GM23338 (cell line): ENCODE measurements at regions not wholly inside any gene's neighbourhood (a gene's known extent, or its start where the extent isn't known, plus 50 kb on each side); places are given as distances from the start of the nearest gene placed in this dataset.

Source experiments
- ATAC-seq: fragments of 200-7000 bp; cut with Tn5 transposase; 3 replicates; pipeline ENCODE4 v1.9.1; 2020
- DNase-seq: peaks from one replicate; pipeline ENCODE4 v3.0.0-alpha.2; 2015; ENCODE audit warnings: low spot score
- H2AFZ ChIP-seq: fragments of 200-600 bp; sonication (generic); 2 replicates; pipeline ENCODE4 v1.8.0; 2016; ENCODE audit warnings: antibody characterized with exemption, mild to moderate bottlenecking, moderate library complexity
- H3F3A ChIP-seq: fragments of 200-600 bp; sonication (generic); replicated peaks from 2 replicates; pipeline ENCODE4 v1.8.0; 2017; ENCODE audit warnings: antibody characterized with exemption, mixed run types, low read depth
- H3K27ac ChIP-seq: fragments of 200-600 bp; sonication (generic); 2 replicates; pipeline ENCODE4 v1.6.1; 2016; ENCODE audit warnings: low read depth
- H3K27me3 ChIP-seq: fragments of 200-600 bp; sonication (generic); 2 replicates; pipeline ENCODE4 v1.8.0; 2016; ENCODE audit warnings: mild to moderate bottlenecking, mixed run types, moderate library complexity; ENCODE audit not compliant: insufficient read depth
- H3K36me3 ChIP-seq: fragments of 200-600 bp; sonication (generic); 2 replicates; pipeline ENCODE4 v1.8.0; 2016; ENCODE audit warnings: mild to moderate bottlenecking; ENCODE audit not compliant: insufficient read depth
- H3K4me1 ChIP-seq: fragments of 200-600 bp; sonication (generic); 2 replicates; pipeline ENCODE4 v1.8.0; 2016; ENCODE audit warnings: mild to moderate bottlenecking, moderate library complexity; ENCODE audit not compliant: insufficient read depth
- H3K4me2 ChIP-seq: fragments of 200-600 bp; sonication (generic); 2 replicates; pipeline ENCODE4 v1.7.1; 2017; ENCODE audit warnings: mixed run types
- H3K4me3 ChIP-seq: fragments of 200-600 bp; sonication (generic); 2 replicates; pipeline ENCODE4 v1.6.1; 2016; ENCODE audit warnings: mixed run types
- H3K79me2 ChIP-seq: fragments of 200-600 bp; sonication (generic); replicated peaks from 2 replicates; pipeline ENCODE4 v1.8.0; 2017; ENCODE audit warnings: mild to moderate bottlenecking; ENCODE audit not compliant: insufficient read depth
- H3K9me2 ChIP-seq: fragments of 200-600 bp; sonication (generic); 2 replicates; pipeline ENCODE4 v1.8.0; 2017; ENCODE audit not compliant: insufficient read depth
- H4K20me1 ChIP-seq: fragments of 200-600 bp; sonication (generic); replicated peaks from 2 replicates; pipeline ENCODE4 v1.8.0; 2017; ENCODE audit warnings: mild to moderate bottlenecking; ENCODE audit not compliant: insufficient read depth
- H3K27ac Mint-ChIP-seq: 2 replicates; pipeline ENCODE4 v1.8.0; 2020; ENCODE audit warnings: inconsistent platforms, mild to moderate bottlenecking, moderate library complexity, mixed read lengths
- H3K27me3 Mint-ChIP-seq: 3 replicates; pipeline ENCODE4 v1.8.0; 2022; ENCODE audit warnings: low read depth, mild to moderate bottlenecking, moderate library complexity, mixed read lengths, inconsistent platforms; ENCODE audit not compliant: insufficient read depth, poor library complexity
- H3K36me3 Mint-ChIP-seq: 3 replicates; pipeline ENCODE4 v1.8.0; 2021; ENCODE audit warnings: low read depth, mild to moderate bottlenecking, inconsistent platforms, moderate library complexity, mixed read lengths
- H3K4me1 Mint-ChIP-seq: 3 replicates; pipeline ENCODE4 v1.8.0; 2020; ENCODE audit warnings: mild to moderate bottlenecking, inconsistent platforms, mixed read lengths
- H3K4me3 Mint-ChIP-seq: 3 replicates; pipeline ENCODE4 v1.8.0; 2021; ENCODE audit warnings: moderate library complexity, mild to moderate bottlenecking, inconsistent platforms, mixed read lengths
- H3K9me3 Mint-ChIP-seq: 3 replicates; pipeline ENCODE4 v1.8.0; 2020; ENCODE audit warnings: moderate library complexity, mild to moderate bottlenecking, inconsistent platforms, mixed read lengths
- CREB1 ChIP-seq: fragments of 250-450 bp; sonication (Bioruptor Pico); IDR thresholded peaks from 2 replicates; pipeline ENCODE4 v1.5.0; 2020; ENCODE audit warnings: low read depth, mild to moderate bottlenecking, moderate library complexity
- ETS1 ChIP-seq: IDR thresholded peaks from 2 replicates; pipeline ENCODE4 v1.6.1; 2016; ENCODE audit warnings: antibody characterized with exemption
- EZH2 ChIP-seq: fragments of 200-600 bp; sonication (generic); IDR thresholded peaks from one replicate; pipeline ENCODE4 v1.8.0; 2017; ENCODE audit warnings: antibody characterized with exemption, mild to moderate bottlenecking, low read depth; ENCODE audit not compliant: unreplicated experiment
- EZH2phosphoT487 ChIP-seq: fragments of 200-600 bp; sonication (generic); IDR thresholded peaks from one replicate; pipeline ENCODE4 v1.8.1; 2018; ENCODE audit warnings: antibody characterized with exemption; ENCODE audit not compliant: unreplicated experiment
- JUNB ChIP-seq: IDR thresholded peaks from one replicate; pipeline ENCODE4 v1.6.1; 2016; ENCODE audit warnings: antibody characterized with exemption; ENCODE audit not compliant: unreplicated experiment
- NANOG ChIP-seq: IDR thresholded peaks from 2 replicates; pipeline ENCODE4 v1.6.1; 2016; ENCODE audit warnings: antibody characterized with exemption, borderline replicate concordance
- POLR2AphosphoS5 ChIP-seq: IDR thresholded peaks from 2 replicates; pipeline ENCODE4 v1.6.1; 2016; ENCODE audit warnings: antibody characterized with exemption, low read depth
- ZNF114 ChIP-seq: fragments of 250-450 bp; sonication (Bioruptor Pico); IDR thresholded peaks from 2 replicates; pipeline ENCODE4 v1.5.0; 2020; ENCODE audit warnings: mild to moderate bottlenecking, moderate library complexity
- ZNF331 ChIP-seq: fragments of 250-450 bp; sonication (Bioruptor Pico); IDR thresholded peaks from 2 replicates; pipeline ENCODE4 v1.5.0; 2020; ENCODE audit warnings: low read depth, mild to moderate bottlenecking, moderate library complexity
- TF ChIP-seq, protein P1 (sequence below): fragments of 250-450 bp; sonication (Bioruptor Pico); IDR thresholded peaks from 2 replicates; pipeline ENCODE4 v1.5.0; 2020; ENCODE audit warnings: mild to moderate bottlenecking, moderate library complexity
- TF ChIP-seq, protein P2 (sequence below): IDR thresholded peaks from one replicate; pipeline ENCODE4 v1.6.1; 2018; ENCODE audit warnings: antibody characterized with exemption; ENCODE audit not compliant: unreplicated experiment
- TF ChIP-seq, protein P3 (sequence below), 2 experiments: fragments of 200-600 bp in 1 of 2; sonication (generic) in 1 of 2; conservative IDR thresholded peaks; 2 replicates each; pipeline versions ENCODE4 v1.5.1 to v1.6.1; 2016 to 2017; ENCODE audit warnings: antibody characterized with exemption in 2 of 2, low read depth in 2 of 2, mild to moderate bottlenecking in 2 of 2, moderate library complexity in 1 of 2

DNA sequence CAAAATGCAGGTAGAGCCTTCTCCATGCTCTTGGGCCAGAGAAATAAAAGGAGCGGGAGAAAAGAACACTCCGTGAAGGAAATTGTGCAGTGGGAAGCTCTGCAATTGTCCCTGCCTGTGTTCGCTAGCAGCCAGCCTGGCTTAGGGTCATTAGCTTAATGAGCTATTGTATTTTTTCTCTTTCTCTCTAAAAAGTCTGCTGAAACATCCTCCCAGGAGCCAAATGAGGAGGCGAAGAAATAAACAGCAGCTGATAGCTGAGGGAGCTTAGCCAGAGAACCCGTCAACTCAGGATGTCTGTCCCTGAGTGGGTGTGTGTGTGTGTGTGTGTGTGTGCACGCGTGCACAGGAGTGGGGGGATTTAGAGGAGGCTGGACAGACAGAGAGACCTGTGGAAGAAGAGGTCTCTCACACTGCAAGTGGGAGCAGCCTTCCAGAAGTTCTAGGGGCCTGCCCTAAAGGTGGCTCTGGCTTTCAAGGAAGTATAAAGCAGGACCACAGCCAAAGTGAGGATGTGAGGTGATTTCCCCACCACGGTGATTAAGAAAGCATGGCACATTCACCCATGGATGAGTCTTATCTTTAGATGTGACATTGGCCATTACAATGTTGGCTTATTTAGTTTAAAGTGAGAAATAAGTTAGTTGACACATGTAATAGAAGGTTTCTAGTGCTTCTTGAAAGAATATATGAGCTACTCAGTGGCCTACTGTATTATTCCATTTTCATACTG is 690.4 kb downstream of the RNF144A start (continued):
- TF ChIP-seq CREB1 (CRISPR knock-in tag) (no peak), JUNB (no peak)

GRCh38 chr2:7609556-7609955 is 692.3 kb downstream of the RNF144A start:
- Mint-ChIP-seq H3K4me3 (no peak overlapping the region), H3K27ac (no peak overlapping the region)

More at GRCh38 chr2:7609556-7609955, 692.3 kb downstream of the RNF144A start:
- no peak overlapping the region for H3K4me2 ChIP-seq
- H3K4me1 Mint-ChIP-seq, result peaks cover 6% of the 10 kb centered on the region
- peaks cover 16% of the 10 kb centered on the region for H3K27me3 Mint-ChIP-seq
- H3K27ac ChIP-seq, result no peak overlapping the region
- no peaks in the 10 kb centered on the region for H3K79me2 ChIP-seq
- H3K4me3 ChIP-seq, result no peak overlapping the region
- H2AFZ ChIP-seq, result peak overlapping the region; percentile 56; the same call in 1 of the 2 replicates
- DNase-seq (no peak), ATAC-seq (no peak)
- no peaks in the 10 kb centered on the region for H3K27me3 ChIP-seq
- no peaks in the 10 kb centered on the region for H3K4me1 ChIP-seq
- H3K36me3 Mint-ChIP-seq, result no peaks in the 10 kb centered on the region
- H4K20me1 ChIP-seq, result no peaks in the 10 kb centered on the region
- H3K36me3 ChIP-seq, result no peaks in the 10 kb centered on the region
- peaks cover 7% of the 10 kb centered on the region; the same call in 1 of the 2 replicates for H3K9me2 ChIP-seq
- no peaks in the 10 kb centered on the region for H3F3A ChIP-seq
- TF ChIP-seq, protein P1, sequence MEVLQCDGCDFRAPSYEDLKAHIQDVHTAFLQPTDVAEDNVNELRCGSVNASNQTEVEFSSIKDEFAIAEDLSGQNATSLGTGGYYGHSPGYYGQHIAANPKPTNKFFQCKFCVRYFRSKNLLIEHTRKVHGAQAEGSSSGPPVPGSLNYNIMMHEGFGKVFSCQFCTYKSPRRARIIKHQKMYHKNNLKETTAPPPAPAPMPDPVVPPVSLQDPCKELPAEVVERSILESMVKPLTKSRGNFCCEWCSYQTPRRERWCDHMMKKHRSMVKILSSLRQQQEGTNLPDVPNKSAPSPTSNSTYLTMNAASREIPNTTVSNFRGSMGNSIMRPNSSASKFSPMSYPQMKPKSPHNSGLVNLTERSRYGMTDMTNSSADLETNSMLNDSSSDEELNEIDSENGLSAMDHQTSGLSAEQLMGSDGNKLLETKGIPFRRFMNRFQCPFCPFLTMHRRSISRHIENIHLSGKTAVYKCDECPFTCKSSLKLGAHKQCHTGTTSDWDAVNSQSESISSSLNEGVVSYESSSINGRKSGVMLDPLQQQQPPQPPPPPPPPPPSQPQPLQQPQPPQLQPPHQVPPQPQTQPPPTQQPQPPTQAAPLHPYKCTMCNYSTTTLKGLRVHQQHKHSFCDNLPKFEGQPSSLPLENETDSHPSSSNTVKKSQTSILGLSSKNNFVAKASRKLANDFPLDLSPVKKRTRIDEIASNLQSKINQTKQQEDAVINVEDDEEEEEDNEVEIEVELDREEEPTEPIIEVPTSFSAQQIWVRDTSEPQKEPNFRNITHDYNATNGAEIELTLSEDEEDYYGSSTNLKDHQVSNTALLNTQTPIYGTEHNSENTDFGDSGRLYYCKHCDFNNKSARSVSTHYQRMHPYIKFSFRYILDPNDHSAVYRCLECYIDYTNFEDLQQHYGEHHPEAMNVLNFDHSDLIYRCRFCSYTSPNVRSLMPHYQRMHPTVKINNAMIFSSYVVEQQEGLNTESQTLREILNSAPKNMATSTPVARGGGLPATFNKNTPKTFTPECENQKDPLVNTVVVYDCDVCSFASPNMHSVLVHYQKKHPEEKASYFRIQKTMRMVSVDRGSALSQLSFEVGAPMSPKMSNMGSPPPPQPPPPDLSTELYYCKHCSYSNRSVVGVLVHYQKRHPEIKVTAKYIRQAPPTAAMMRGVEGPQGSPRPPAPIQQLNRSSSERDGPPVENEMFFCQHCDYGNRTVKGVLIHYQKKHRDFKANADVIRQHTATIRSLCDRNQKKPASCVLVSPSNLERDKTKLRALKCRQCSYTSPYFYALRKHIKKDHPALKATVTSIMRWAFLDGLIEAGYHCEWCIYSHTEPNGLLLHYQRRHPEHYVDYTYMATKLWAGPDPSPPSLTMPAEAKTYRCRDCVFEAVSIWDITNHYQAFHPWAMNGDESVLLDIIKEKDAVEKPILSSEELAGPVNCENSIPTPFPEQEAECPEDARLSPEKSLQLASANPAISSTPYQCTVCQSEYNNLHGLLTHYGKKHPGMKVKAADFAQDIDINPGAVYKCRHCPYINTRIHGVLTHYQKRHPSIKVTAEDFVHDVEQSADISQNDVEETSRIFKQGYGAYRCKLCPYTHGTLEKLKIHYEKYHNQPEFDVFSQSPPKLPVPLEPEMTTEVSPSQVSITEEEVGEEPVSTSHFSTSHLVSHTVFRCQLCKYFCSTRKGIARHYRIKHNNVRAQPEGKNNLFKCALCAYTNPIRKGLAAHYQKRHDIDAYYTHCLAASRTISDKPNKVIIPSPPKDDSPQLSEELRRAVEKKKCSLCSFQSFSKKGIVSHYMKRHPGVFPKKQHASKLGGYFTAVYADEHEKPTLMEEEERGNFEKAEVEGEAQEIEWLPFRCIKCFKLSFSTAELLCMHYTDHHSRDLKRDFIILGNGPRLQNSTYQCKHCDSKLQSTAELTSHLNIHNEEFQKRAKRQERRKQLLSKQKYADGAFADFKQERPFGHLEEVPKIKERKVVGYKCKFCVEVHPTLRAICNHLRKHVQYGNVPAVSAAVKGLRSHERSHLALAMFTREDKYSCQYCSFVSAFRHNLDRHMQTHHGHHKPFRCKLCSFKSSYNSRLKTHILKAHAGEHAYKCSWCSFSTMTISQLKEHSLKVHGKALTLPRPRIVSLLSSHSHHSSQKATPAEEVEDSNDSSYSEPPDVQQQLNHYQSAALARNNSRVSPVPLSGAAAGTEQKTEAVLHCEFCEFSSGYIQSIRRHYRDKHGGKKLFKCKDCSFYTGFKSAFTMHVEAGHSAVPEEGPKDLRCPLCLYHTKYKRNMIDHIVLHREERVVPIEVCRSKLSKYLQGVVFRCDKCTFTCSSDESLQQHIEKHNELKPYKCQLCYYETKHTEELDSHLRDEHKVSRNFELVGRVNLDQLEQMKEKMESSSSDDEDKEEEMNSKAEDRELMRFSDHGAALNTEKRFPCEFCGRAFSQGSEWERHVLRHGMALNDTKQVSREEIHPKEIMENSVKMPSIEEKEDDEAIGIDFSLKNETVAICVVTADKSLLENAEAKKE (CRISPR knock-in tag), result no peak
- TF ChIP-seq JUNB (no peak), ZNF331 (CRISPR knock-in tag) (no peak), EZH2 (no peak), ETS1 (no peak), NANOG (no peak), POLR2AphosphoS5 (no peak), CREB1 (CRISPR knock-in tag) (no peak), EZH2phosphoT487 (no peak), ZNF114 (CRISPR knock-in tag) (no peak)
- TF ChIP-seq, protein P2, sequence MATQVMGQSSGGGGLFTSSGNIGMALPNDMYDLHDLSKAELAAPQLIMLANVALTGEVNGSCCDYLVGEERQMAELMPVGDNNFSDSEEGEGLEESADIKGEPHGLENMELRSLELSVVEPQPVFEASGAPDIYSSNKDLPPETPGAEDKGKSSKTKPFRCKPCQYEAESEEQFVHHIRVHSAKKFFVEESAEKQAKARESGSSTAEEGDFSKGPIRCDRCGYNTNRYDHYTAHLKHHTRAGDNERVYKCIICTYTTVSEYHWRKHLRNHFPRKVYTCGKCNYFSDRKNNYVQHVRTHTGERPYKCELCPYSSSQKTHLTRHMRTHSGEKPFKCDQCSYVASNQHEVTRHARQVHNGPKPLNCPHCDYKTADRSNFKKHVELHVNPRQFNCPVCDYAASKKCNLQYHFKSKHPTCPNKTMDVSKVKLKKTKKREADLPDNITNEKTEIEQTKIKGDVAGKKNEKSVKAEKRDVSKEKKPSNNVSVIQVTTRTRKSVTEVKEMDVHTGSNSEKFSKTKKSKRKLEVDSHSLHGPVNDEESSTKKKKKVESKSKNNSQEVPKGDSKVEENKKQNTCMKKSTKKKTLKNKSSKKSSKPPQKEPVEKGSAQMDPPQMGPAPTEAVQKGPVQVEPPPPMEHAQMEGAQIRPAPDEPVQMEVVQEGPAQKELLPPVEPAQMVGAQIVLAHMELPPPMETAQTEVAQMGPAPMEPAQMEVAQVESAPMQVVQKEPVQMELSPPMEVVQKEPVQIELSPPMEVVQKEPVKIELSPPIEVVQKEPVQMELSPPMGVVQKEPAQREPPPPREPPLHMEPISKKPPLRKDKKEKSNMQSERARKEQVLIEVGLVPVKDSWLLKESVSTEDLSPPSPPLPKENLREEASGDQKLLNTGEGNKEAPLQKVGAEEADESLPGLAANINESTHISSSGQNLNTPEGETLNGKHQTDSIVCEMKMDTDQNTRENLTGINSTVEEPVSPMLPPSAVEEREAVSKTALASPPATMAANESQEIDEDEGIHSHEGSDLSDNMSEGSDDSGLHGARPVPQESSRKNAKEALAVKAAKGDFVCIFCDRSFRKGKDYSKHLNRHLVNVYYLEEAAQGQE, result no peak
- TF ChIP-seq, protein P3, sequence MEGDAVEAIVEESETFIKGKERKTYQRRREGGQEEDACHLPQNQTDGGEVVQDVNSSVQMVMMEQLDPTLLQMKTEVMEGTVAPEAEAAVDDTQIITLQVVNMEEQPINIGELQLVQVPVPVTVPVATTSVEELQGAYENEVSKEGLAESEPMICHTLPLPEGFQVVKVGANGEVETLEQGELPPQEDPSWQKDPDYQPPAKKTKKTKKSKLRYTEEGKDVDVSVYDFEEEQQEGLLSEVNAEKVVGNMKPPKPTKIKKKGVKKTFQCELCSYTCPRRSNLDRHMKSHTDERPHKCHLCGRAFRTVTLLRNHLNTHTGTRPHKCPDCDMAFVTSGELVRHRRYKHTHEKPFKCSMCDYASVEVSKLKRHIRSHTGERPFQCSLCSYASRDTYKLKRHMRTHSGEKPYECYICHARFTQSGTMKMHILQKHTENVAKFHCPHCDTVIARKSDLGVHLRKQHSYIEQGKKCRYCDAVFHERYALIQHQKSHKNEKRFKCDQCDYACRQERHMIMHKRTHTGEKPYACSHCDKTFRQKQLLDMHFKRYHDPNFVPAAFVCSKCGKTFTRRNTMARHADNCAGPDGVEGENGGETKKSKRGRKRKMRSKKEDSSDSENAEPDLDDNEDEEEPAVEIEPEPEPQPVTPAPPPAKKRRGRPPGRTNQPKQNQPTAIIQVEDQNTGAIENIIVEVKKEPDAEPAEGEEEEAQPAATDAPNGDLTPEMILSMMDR (conservative IDR thresholded peaks at IDR 0.05; ENCODE audit: low read depth in 2 of 2), result no peak
- H3K9me3 Mint-ChIP-seq, result peaks cover 3% of the 10 kb centered on the region; the same call in 2 of the 3 replicates
